CD4-positive, alpha-beta memory T cell (primary cell): ENCODE measurements at regions not wholly inside any gene's neighbourhood (a gene's known extent, or its start where the extent isn't known, plus 50 kb on each side); places are given as distances from the start of the nearest gene placed in this dataset.

ENCODE experiments used
- CTCF ChIA-PET: fragments of 350-600 bp; sonication (Branson Sonifier 250); formaldehyde crosslinking; loops from one replicate; lab custom pipeline; 2021; ENCODE audit warnings: inconsistent platforms; ENCODE audit not compliant: partially characterized antibody; lab: Charles Lee
- POLR2A ChIA-PET: fragments of 350-600 bp; sonication (Branson Sonifier 250); formaldehyde crosslinking; loops from one replicate; lab custom pipeline; 2021; ENCODE audit not compliant: partially characterized antibody; lab: Charles Lee
- DNase-seq, 5 donors: peaks; one replicate each; pipeline versions ENCODE4 v3.0.0 to v3.0.0-alpha.2; 2020 to 2022; ENCODE audit warnings: mixed read lengths in 1 of 5
- H3K27ac ChIP-seq: one replicate; pipeline ENCODE4 v1.7.0; 2013; ENCODE audit warnings: low read depth, low read length
- H3K27me3 ChIP-seq: 2 replicates; pipeline ENCODE4 v1.7.0; 2013; ENCODE audit warnings: mild to moderate bottlenecking, low read length, moderate library complexity; ENCODE audit not compliant: insufficient read depth
- H3K36me3 ChIP-seq: 2 replicates; pipeline ENCODE4 v1.7.0; 2013; ENCODE audit warnings: mild to moderate bottlenecking, low read length, moderate library complexity; ENCODE audit not compliant: insufficient read depth
- H3K4me1 ChIP-seq: 2 replicates; pipeline ENCODE4 v1.7.0; 2013; ENCODE audit warnings: mild to moderate bottlenecking, low read length, moderate library complexity; ENCODE audit not compliant: insufficient read depth
- H3K4me3 ChIP-seq, 2 donors: one replicate each; pipeline ENCODE4 v1.7.0; 2013; ENCODE audit warnings: low read length in 2 of 2, mild to moderate bottlenecking in 1 of 2
- H3K9me3 ChIP-seq, 2 donors: one replicate each; pipeline ENCODE4 v1.7.0; 2013; ENCODE audit warnings: low read length in 2 of 2, control low read depth in 1 of 2; ENCODE audit not compliant: control insufficient read depth in 1 of 2
- H3K27ac Mint-ChIP-seq, 7 donors: one replicate each; pipeline ENCODE4 v1.8.0; 2020 to 2021; ENCODE audit warnings: mixed read lengths in 7 of 7, mild to moderate bottlenecking in 6 of 7, inconsistent platforms in 3 of 7, moderate library complexity in 3 of 7
- H3K27me3 Mint-ChIP-seq, 2 donors: one replicate each; pipeline ENCODE4 v1.8.0; 2020 to 2021; ENCODE audit warnings: mixed read lengths in 2 of 2
- H3K36me3 Mint-ChIP-seq, 2 donors: one replicate each; pipeline ENCODE4 v1.8.0; 2020 to 2021; ENCODE audit warnings: mixed read lengths in 2 of 2, inconsistent platforms in 1 of 2, mild to moderate bottlenecking in 1 of 2
- H3K4me1 Mint-ChIP-seq, 4 donors: one replicate each; pipeline ENCODE4 v1.8.0; 2020 to 2021; ENCODE audit warnings: mixed read lengths in 4 of 4, mild to moderate bottlenecking in 1 of 4
- H3K4me3 Mint-ChIP-seq, 8 donors: one replicate each; pipeline ENCODE4 v1.8.0; 2020 to 2021; ENCODE audit warnings: mixed read lengths in 8 of 8, mild to moderate bottlenecking in 7 of 8, moderate library complexity in 6 of 8, inconsistent platforms in 3 of 8
- H3K9me3 Mint-ChIP-seq, 8 donors: one replicate each; pipeline ENCODE4 v1.8.0; 2020 to 2021; ENCODE audit warnings: mixed read lengths in 8 of 8, mild to moderate bottlenecking in 5 of 8, inconsistent platforms in 3 of 8, moderate library complexity in 1 of 8
- intact Hi-C: fragments of 100-400 bp; cut with micrococcal nuclease; formaldehyde crosslinking; loops from one replicate; pipeline ENCODE4 v1.15.1; 2023

- Mint-ChIP-seq H3K4me3 (no peak overlapping the region), H3K27ac (no peak overlapping the region), H3K4me1 (no peaks in the 10 kb centered on the region), H3K9me3 (peaks cover 2 to 13% (median 7%) of the 10 kb centered on the region in 8 donors), H3K36me3 (no peaks in the 10 kb centered on the region), H3K27me3 (no peaks in the 10 kb centered on the region)
- H3K4me1 ChIP-seq, result no peaks in the 10 kb centered on the region
- no peaks in the 10 kb centered on the region for H3K9me3 ChIP-seq
- intact Hi-C loops, result no loop called here
- no peaks in the 10 kb centered on the region for H3K36me3 ChIP-seq
- DNase-seq, result no peak
- no peaks in the 10 kb centered on the region for H3K27me3 ChIP-seq
- POLR2A ChIA-PET, result no interaction called here
- H3K27ac ChIP-seq, result no peak overlapping the region
- no peak overlapping the region for H3K4me3 ChIP-seq
- CTCF ChIA-PET, result no interaction called here
Observed at GRCh38 chr18:4511166-4511565, 56.1 kb upstream of the DLGAP1 start.

GRCh38 chr18:4510711-4511110 is 55.6 kb upstream of the DLGAP1 start:
- CTCF ChIA-PET, result no interaction called here
- DNase-seq, result no peak
- H3K9me3 Mint-ChIP-seq, result peaks cover 2 to 11% (median 5%) of the 10 kb centered on the region in 8 donors

GRCh38 chr18:4510160-4510559 is 55.1 kb upstream of the DLGAP1 start:
- H3K4me1 Mint-ChIP-seq, result no peaks in the 10 kb centered on the region
- H3K4me3 ChIP-seq, result no peak overlapping the region
- H3K36me3 Mint-ChIP-seq, result no peaks in the 10 kb centered on the region
- no peaks in the 10 kb centered on the region for H3K4me1 ChIP-seq
- no peaks in the 10 kb centered on the region for H3K27me3 Mint-ChIP-seq
- no peak overlapping the region for H3K4me3 Mint-ChIP-seq
- no peaks in the 10 kb centered on the region for H3K36me3 ChIP-seq
- ChIA-PET POLR2A (no interaction called here), CTCF (no interaction called here)
- intact Hi-C loops, result no loop called here
- peaks cover under 1 to 10% (median 4%) of the 10 kb centered on the region in 8 donors for H3K9me3 Mint-ChIP-seq
- no peaks in the 10 kb centered on the region for H3K9me3 ChIP-seq
- no peak for DNase-seq
- no peak overlapping the region for H3K27ac ChIP-seq
- H3K27me3 ChIP-seq, result no peaks in the 10 kb centered on the region
- H3K27ac Mint-ChIP-seq, result no peak overlapping the region

More at GRCh38 chr18:4510711-4511110, 55.6 kb upstream of the DLGAP1 start:
- no peaks in the 10 kb centered on the region for H3K4me1 Mint-ChIP-seq
- H3K27ac ChIP-seq, result no peak overlapping the region
- H3K4me3 ChIP-seq, result no peak overlapping the region
- H3K4me3 Mint-ChIP-seq, result no peak overlapping the region
- no peaks in the 10 kb centered on the region for H3K36me3 Mint-ChIP-seq
- POLR2A ChIA-PET, result no interaction called here
- intact Hi-C loops, result no loop called here
- no peaks in the 10 kb centered on the region for H3K27me3 Mint-ChIP-seq
- no peaks in the 10 kb centered on the region for H3K9me3 ChIP-seq
- H3K4me1 ChIP-seq, result no peaks in the 10 kb centered on the region
- H3K36me3 ChIP-seq, result no peaks in the 10 kb centered on the region
- H3K27me3 ChIP-seq, result no peaks in the 10 kb centered on the region
- H3K27ac Mint-ChIP-seq, result no peak overlapping the region
